IPS DF 6.9 (cell line): ENCODE measurements at regions not wholly inside any gene's neighbourhood (a gene's known extent, or its start where the extent isn't known, plus 50 kb on each side); places are given as distances from the start of the nearest gene placed in this dataset.

Source experiments
- DNase-seq: peaks from one replicate; pipeline ENCODE4 v3.0.0-alpha.2; 2013; ENCODE audit warnings: low read depth, low spot score
- H3K27ac ChIP-seq: one replicate; pipeline ENCODE4 v1.5.1; 2013; ENCODE audit warnings: low read length, control low read depth
- H3K27me3 ChIP-seq: 2 replicates; pipeline ENCODE4 v1.6.1; 2013; ENCODE audit warnings: mild to moderate bottlenecking, low read length; ENCODE audit not compliant: control insufficient read depth, insufficient read depth
- H3K36me3 ChIP-seq: 2 replicates; pipeline ENCODE4 v1.6.1; 2013; ENCODE audit warnings: low read length; ENCODE audit not compliant: control insufficient read depth, insufficient read depth
- H3K4me1 ChIP-seq: 2 replicates; pipeline ENCODE4 v1.6.1; 2013; ENCODE audit warnings: low read length; ENCODE audit not compliant: control insufficient read depth, insufficient read depth
- H3K4me3 ChIP-seq: 2 replicates; pipeline ENCODE4 v1.5.1; 2013; ENCODE audit warnings: mild to moderate bottlenecking, low read length
- H3K9me3 ChIP-seq: 2 replicates; pipeline ENCODE4 v1.6.1; 2013; ENCODE audit warnings: low read length, inconsistent platforms; ENCODE audit not compliant: control insufficient read depth, insufficient read depth
- WGBS: extraction: QIAGEN DNeasy Blood & Tissue Kit; methylation state at CpG from one replicate; pipeline ENCODE4 v1.1.7; 2013; ENCODE audit warnings: mixed read lengths, missing lambda C conversion rate; ENCODE audit not compliant: insufficient read length, insufficient coverage; 5-methylcytosine and 5-hydroxymethylcytosine counted together

- peaks cover 2% of the 10 kb centered on the region; the same call in 1 of the 2 replicates for H3K4me1 ChIP-seq
- no peaks in the 10 kb centered on the region for H3K27me3 ChIP-seq
- no peak overlapping the region for H3K27ac ChIP-seq
- no CpG with 5 or more reads among the region's 1 CpG for WGBS
- no peak overlapping the region for H3K4me3 ChIP-seq
- H3K36me3 ChIP-seq, result no peaks in the 10 kb centered on the region
- no peaks in the 10 kb centered on the region for H3K9me3 ChIP-seq
- DNase-seq, result no peak
Measured at GRCh38 chr6:74931558-74931957, 274.3 kb downstream of the COL12A1 start.

GRCh38 chr6:74928203-74928602 lies 277.6 kb downstream of the COL12A1 start:
- no peak for DNase-seq
- H3K4me3 ChIP-seq, result no peak overlapping the region
- no peaks in the 10 kb centered on the region for H3K27me3 ChIP-seq
- no CpG with 5 or more reads among the region's 4 CpGs for WGBS
- H3K4me1 ChIP-seq, result peaks cover 2% of the 10 kb centered on the region; the same call in 1 of the 2 replicates
- no peaks in the 10 kb centered on the region for H3K9me3 ChIP-seq
- H3K36me3 ChIP-seq, result no peaks in the 10 kb centered on the region
- no peak overlapping the region for H3K27ac ChIP-seq

GRCh38 chr6:74927299-74927698 lies 278.6 kb downstream of the COL12A1 start:
- Histone ChIP-seq H3K36me3 (no peaks in the 10 kb centered on the region), H3K27me3 (no peaks in the 10 kb centered on the region), H3K4me3 (no peak overlapping the region), H3K9me3 (no peaks in the 10 kb centered on the region), H3K27ac (no peak overlapping the region), H3K4me1 (peaks cover 2% of the 10 kb centered on the region; the same call in 1 of the 2 replicates)
- no CpG with 5 or more reads among the region's 3 CpGs for WGBS
- DNase-seq, result no peak

- no peak for DNase-seq
- no CpG with 5 or more reads among the region's 5 CpGs for WGBS
- no peak overlapping the region for H3K27ac ChIP-seq
Measured at GRCh38 chr6:74925683-74926082, 280.2 kb downstream of the COL12A1 start.

GRCh38 chr6:74914888-74915287 lies 291.0 kb downstream of the COL12A1 start:
- H3K27ac ChIP-seq, result no peak overlapping the region
- no peaks in the 10 kb centered on the region for H3K4me1 ChIP-seq
- WGBS, result 100% methylated on average over 1 of the region's 3 CpGs
- H3K4me3 ChIP-seq, result no peak overlapping the region
- H3K27me3 ChIP-seq, result no peaks in the 10 kb centered on the region
- H3K9me3 ChIP-seq, result no peaks in the 10 kb centered on the region
- no peak for DNase-seq
- H3K36me3 ChIP-seq, result no peaks in the 10 kb centered on the region

More at GRCh38 chr6:74925683-74926082, 280.2 kb downstream of the COL12A1 start:
- Histone ChIP-seq H3K4me3 (no peak overlapping the region), H3K36me3 (no peaks in the 10 kb centered on the region), H3K27me3 (no peaks in the 10 kb centered on the region), H3K4me1 (no peaks in the 10 kb centered on the region), H3K9me3 (no peaks in the 10 kb centered on the region)

GRCh38 chr6:74912234-74912633 lies 293.6 kb downstream of the COL12A1 start:
- H3K4me3 ChIP-seq, result no peak overlapping the region
- DNase-seq, result no peak
- H3K27ac ChIP-seq, result no peak overlapping the region
- WGBS, result no CpG with 5 or more reads among the region's 3 CpGs
- H3K36me3 ChIP-seq, result no peaks in the 10 kb centered on the region
- H3K9me3 ChIP-seq, result no peaks in the 10 kb centered on the region
- no peaks in the 10 kb centered on the region for H3K4me1 ChIP-seq
- no peaks in the 10 kb centered on the region for H3K27me3 ChIP-seq

- Histone ChIP-seq H3K27ac (no peak overlapping the region), H3K9me3 (no peaks in the 10 kb centered on the region), H3K4me3 (no peak overlapping the region), H3K36me3 (no peaks in the 10 kb centered on the region), H3K27me3 (no peaks in the 10 kb centered on the region), H3K4me1 (no peaks in the 10 kb centered on the region)
- no peak for DNase-seq
- WGBS, result no CpG with 5 or more reads among the region's 2 CpGs
Measured at GRCh38 chr6:74902846-74903245, 303.0 kb downstream of the COL12A1 start.

GRCh38 chr6:74902089-74902488 lies 303.8 kb downstream of the COL12A1 start:
- H3K4me3 ChIP-seq, result no peak overlapping the region
- H3K27me3 ChIP-seq, result no peaks in the 10 kb centered on the region
- no peaks in the 10 kb centered on the region for H3K36me3 ChIP-seq
- no peaks in the 10 kb centered on the region for H3K4me1 ChIP-seq
- H3K27ac ChIP-seq, result no peak overlapping the region
- no CpG with 5 or more reads among the region's 1 CpG for WGBS
- DNase-seq, result no peak
- no peaks in the 10 kb centered on the region for H3K9me3 ChIP-seq

GRCh38 chr6:74901576-74901975 lies 304.3 kb downstream of the COL12A1 start:
- H3K4me3 ChIP-seq, result no peak overlapping the region
- no peak for DNase-seq
- no CpG with 5 or more reads among the region's 3 CpGs for WGBS
- H3K27ac ChIP-seq, result no peak overlapping the region
- H3K4me1 ChIP-seq, result no peaks in the 10 kb centered on the region
- H3K9me3 ChIP-seq, result no peaks in the 10 kb centered on the region
- H3K36me3 ChIP-seq, result no peaks in the 10 kb centered on the region
- H3K27me3 ChIP-seq, result no peaks in the 10 kb centered on the region

GRCh38 chr6:74899416-74899815 lies 306.4 kb downstream of the COL12A1 start:
- Histone ChIP-seq H3K9me3 (no peaks in the 10 kb centered on the region), H3K4me1 (no peaks in the 10 kb centered on the region), H3K36me3 (no peaks in the 10 kb centered on the region), H3K27me3 (no peaks in the 10 kb centered on the region), H3K4me3 (no peak overlapping the region), H3K27ac (no peak overlapping the region)
- no CpG with 5 or more reads among the region's 4 CpGs for WGBS
- no peak for DNase-seq

GRCh38 chr6:74892091-74892490 lies 313.8 kb downstream of the COL12A1 start:
- DNase-seq, result no peak
- 100% methylated on average over 1 of the region's 5 CpGs for WGBS
- H3K9me3 ChIP-seq, result no peaks in the 10 kb centered on the region
- no peak overlapping the region for H3K4me3 ChIP-seq
- H3K4me1 ChIP-seq, result no peaks in the 10 kb centered on the region
- H3K27me3 ChIP-seq, result no peaks in the 10 kb centered on the region
- no peaks in the 10 kb centered on the region for H3K36me3 ChIP-seq
- H3K27ac ChIP-seq, result no peak overlapping the region
